Breast epithelium (tissue), 4 donors: ENCODE measurements at regions not wholly inside any gene's neighbourhood (a gene's known extent, or its start where the extent isn't known, plus 50 kb on each side); places are given as distances from the start of the nearest gene placed in this dataset.

Experiments
- DNase-seq, 2 donors: peaks; one replicate each; pipeline ENCODE4 v3.0.0-alpha.2; 2019; ENCODE audit warnings: low spot score in 2 of 2
- H3K27ac ChIP-seq, 2 donors: fragments of 200-600 bp; sonication (generic) in 1 of 2; one replicate each; pipeline ENCODE4 v1.5.1; 2016 to 2019; ENCODE audit warnings: mild to moderate bottlenecking in 1 of 2
- H3K27me3 ChIP-seq, 2 donors: fragments of 200-600 bp; sonication (generic) in 1 of 2; one replicate each; pipeline versions ENCODE4 v1.5.1 to v1.6.0; 2017 to 2019; ENCODE audit warnings: control low read depth in 1 of 2, mild to moderate bottlenecking in 1 of 2
- H3K36me3 ChIP-seq: fragments of 200-600 bp; one replicate; pipeline ENCODE4 v1.5.1; 2019
- H3K4me1 ChIP-seq, 2 donors: fragments of 200-600 bp; sonication (generic); one replicate each; pipeline ENCODE4 v1.5.1; 2016 to 2019; ENCODE audit warnings: control low read depth in 1 of 2
- H3K4me3 ChIP-seq, 3 donors: fragments of 200-600 bp; sonication (generic); 1 replicate in 2 of 3; 2 replicates in 1 of 3; pipeline ENCODE4 v1.5.1; 2016 to 2019; ENCODE audit warnings: mild to moderate bottlenecking in 3 of 3, moderate library complexity in 2 of 3
- H3K9me3 ChIP-seq, 2 donors: fragments of 200-600 bp; sonication (generic) in 1 of 2; one replicate each; pipeline ENCODE4 v1.5.1; 2016 to 2019; ENCODE audit warnings: control low read depth in 1 of 2
- POLR2A ChIP-seq: fragments of 450-650 bp; IDR thresholded peaks from one replicate; pipeline ENCODE4 v1.6.1; 2016; ENCODE audit warnings: antibody characterized with exemption, mild to moderate bottlenecking, moderate library complexity
- POLR2AphosphoS5 ChIP-seq, 3 donors: sonication (generic); formaldehyde crosslinking; IDR thresholded peaks; one replicate each; pipeline ENCODE4 v1.6.1; 2017; ENCODE audit warnings: antibody characterized with exemption in 3 of 3
- intact Hi-C: fragments of 100-400 bp; cut with DNase I; formaldehyde crosslinking; loops from one replicate; pipeline ENCODE4 v1.15.1; 2023; ENCODE audit warnings: low total_unique reads
- TF ChIP-seq, protein P1 (sequence below), 3 donors: fragments of 450-650 bp; IDR thresholded peaks; one replicate each; pipeline ENCODE4 v1.5.1; 2016 to 2017; ENCODE audit warnings: antibody characterized with exemption in 3 of 3, mild to moderate bottlenecking in 3 of 3, moderate library complexity in 3 of 3

DNA sequence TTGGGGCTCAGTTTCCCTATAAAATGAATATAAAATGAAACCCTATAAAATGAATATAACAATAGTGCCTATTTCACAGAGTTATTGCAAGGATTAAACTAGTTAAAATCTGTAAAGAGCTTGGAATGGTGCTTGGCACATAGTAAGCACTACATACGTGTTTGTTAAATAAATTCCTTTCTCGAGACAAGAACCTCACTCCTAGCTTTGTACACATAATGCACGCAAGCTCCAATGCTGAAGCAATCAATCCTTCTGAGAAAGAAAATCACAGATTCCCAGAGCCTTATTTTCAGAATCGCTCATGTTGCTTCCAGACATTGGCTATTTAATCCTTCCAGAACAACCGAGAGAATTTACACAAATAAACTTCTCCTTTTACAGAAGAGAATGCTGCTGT lies 440.9 kb downstream of the IRS1 start:
- intact Hi-C loops, result no loop called here
- Histone ChIP-seq H3K4me1 (no peaks in the 10 kb centered on the region), H3K27ac (no peak overlapping the region), H3K9me3 (no peaks in the 10 kb centered on the region), H3K36me3 (no peaks in the 10 kb centered on the region), H3K4me3 (no peak overlapping the region), H3K27me3 (no peaks in the 10 kb centered on the region)
- no peak for DNase-seq
- TF ChIP-seq POLR2A, result no peak
- TF ChIP-seq POLR2AphosphoS5 (IDR thresholded peaks at IDR 0.05), result no peak
- TF ChIP-seq, protein P1, sequence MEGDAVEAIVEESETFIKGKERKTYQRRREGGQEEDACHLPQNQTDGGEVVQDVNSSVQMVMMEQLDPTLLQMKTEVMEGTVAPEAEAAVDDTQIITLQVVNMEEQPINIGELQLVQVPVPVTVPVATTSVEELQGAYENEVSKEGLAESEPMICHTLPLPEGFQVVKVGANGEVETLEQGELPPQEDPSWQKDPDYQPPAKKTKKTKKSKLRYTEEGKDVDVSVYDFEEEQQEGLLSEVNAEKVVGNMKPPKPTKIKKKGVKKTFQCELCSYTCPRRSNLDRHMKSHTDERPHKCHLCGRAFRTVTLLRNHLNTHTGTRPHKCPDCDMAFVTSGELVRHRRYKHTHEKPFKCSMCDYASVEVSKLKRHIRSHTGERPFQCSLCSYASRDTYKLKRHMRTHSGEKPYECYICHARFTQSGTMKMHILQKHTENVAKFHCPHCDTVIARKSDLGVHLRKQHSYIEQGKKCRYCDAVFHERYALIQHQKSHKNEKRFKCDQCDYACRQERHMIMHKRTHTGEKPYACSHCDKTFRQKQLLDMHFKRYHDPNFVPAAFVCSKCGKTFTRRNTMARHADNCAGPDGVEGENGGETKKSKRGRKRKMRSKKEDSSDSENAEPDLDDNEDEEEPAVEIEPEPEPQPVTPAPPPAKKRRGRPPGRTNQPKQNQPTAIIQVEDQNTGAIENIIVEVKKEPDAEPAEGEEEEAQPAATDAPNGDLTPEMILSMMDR (IDR thresholded peaks at IDR 0.05), result no peak

DNA sequence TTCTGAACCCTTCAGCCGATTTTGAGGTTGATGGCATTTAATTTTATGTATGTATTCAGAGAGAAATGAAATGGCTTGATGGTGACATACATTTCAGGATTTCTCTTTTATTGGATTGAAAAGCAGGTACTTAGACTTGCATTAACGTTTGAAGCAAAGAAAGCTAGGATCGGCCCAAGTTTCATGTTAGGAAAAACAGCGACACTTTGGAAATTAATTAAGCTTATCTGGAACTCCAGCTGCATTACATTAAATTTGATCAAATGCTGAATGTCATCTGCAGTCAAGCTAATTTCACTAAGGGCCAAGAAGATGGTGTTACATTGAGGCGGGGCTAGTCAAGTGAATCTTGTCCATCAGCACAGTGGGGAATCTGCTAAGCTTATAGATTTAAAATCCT lies 441.8 kb downstream of the IRS1 start:
- no peaks in the 10 kb centered on the region for H3K4me1 ChIP-seq
- no peaks in the 10 kb centered on the region for H3K27me3 ChIP-seq
- no peak overlapping the region for H3K4me3 ChIP-seq
- DNase-seq, result no peak
- H3K9me3 ChIP-seq, result no peaks in the 10 kb centered on the region
- no peak overlapping the region for H3K27ac ChIP-seq
- intact Hi-C loops, result no loop called here
- TF ChIP-seq POLR2A (no peak), POLR2AphosphoS5 (IDR thresholded peaks at IDR 0.05) (no peak)
- TF ChIP-seq, protein P1 (IDR thresholded peaks at IDR 0.05), result no peak
- no peaks in the 10 kb centered on the region for H3K36me3 ChIP-seq

DNA sequence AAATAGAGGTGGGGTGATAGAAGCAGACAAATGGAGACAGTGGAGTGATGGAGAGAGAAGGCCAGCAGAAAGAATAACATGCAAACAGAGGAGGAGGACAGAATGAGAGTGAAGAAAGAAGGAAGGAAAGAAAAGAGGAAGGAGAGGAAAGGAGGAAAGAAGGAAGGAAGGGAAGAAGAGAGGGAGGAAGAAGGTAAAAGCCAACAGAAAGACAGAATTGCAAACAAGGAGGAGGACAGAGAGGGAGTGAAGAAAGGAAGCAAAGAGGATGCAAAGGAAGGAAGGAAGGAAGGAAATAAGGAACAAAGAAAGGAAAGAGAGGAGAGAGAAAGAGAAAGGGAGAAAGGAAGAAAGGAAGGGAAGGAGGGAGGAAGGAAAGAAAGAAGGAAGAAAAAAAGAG lies 444.0 kb downstream of the IRS1 start:
- no peaks in the 10 kb centered on the region for H3K27me3 ChIP-seq
- intact Hi-C loops, result no loop called here
- TF ChIP-seq POLR2A (no peak), POLR2AphosphoS5 (IDR thresholded peaks at IDR 0.05) (no peak)
- TF ChIP-seq, protein P1 (IDR thresholded peaks at IDR 0.05), result no peak

DNA sequence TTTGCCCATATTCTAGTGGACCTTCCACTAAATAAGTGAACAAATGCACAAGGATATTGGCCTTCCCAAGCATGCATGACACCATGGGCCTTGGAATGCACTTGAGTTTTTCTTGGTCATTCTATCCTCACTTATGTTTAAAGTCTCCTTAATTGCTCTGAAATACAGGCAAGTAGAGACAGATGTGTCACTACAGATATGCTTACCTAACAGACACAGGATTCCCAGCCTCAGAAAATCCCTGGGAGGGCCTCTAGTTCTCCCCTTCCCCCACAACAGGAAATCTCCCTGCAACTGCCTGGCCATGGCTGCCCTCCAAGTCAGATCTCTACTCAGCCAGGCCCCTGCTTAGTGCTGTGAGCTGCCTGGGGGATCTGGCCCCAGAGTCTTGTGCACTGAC lies 445.2 kb downstream of the IRS1 start:
- Histone ChIP-seq H3K27ac (no peak overlapping the region), H3K36me3 (no peaks in the 10 kb centered on the region), H3K27me3 (no peaks in the 10 kb centered on the region), H3K4me1 (no peaks in the 10 kb centered on the region), H3K9me3 (no peaks in the 10 kb centered on the region), H3K4me3 (no peak overlapping the region)
- TF ChIP-seq, protein P1 (IDR thresholded peaks at IDR 0.05), result no peak
- TF ChIP-seq POLR2A (no peak), POLR2AphosphoS5 (IDR thresholded peaks at IDR 0.05) (no peak)
- no peak for DNase-seq
- intact Hi-C loops, result no loop called here

More for the DNA sequence above, 444.0 kb downstream of the IRS1 start:
- H3K4me1 ChIP-seq, result no peaks in the 10 kb centered on the region
- no peak overlapping the region for H3K27ac ChIP-seq
- no peaks in the 10 kb centered on the region for H3K9me3 ChIP-seq
- no peaks in the 10 kb centered on the region for H3K36me3 ChIP-seq
- H3K4me3 ChIP-seq, result no peak overlapping the region
- no peak for DNase-seq

DNA sequence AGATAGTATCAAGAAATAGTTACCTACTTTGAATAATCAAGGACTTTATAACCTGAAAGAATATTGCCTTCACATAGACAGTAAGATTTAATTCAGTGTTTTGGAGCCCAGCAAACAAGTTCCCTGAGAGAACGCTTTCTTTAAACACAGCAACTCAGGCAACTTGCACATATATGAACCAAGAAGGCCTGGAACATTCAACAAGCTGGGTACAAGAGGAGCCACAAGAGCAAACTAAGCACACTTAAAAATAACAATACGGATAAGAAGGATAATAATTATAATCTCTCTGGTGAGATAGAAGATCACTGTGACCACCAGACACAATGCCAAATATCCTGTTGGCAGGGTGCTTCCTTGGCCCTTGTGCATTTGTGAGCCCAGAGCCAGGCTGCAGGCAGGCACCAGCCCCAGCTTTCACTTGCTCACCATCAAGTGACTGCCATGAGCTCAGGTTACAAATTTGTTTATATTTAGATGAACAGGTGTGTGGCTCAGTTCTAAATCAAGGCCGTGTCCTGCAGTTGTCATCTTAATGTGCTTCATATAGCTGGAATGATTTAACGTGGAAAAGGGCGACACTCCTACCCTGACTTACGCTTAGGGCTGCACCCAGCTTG lies 446.6 kb downstream of the IRS1 start:
- H3K36me3 ChIP-seq, result no peaks in the 10 kb centered on the region
- intact Hi-C loops, result no loop called here
- no peaks in the 10 kb centered on the region for H3K27me3 ChIP-seq
- H3K4me3 ChIP-seq, result no peak overlapping the region
- no peaks in the 10 kb centered on the region for H3K4me1 ChIP-seq
- H3K27ac ChIP-seq, result no peak overlapping the region
- no peak for DNase-seq
- TF ChIP-seq, protein P1 (IDR thresholded peaks at IDR 0.05), result no peak
- no peak for TF ChIP-seq POLR2AphosphoS5 (IDR thresholded peaks at IDR 0.05)
- no peak for TF ChIP-seq POLR2A
- H3K9me3 ChIP-seq, result no peaks in the 10 kb centered on the region
